Epithelial cell of proximal tubule (primary cell): ENCODE measurements at regions not wholly inside any gene's neighbourhood (a gene's known extent, or its start where the extent isn't known, plus 50 kb on each side); places are given as distances from the start of the nearest gene placed in this dataset.

Experiments
- DNase-seq: peaks from one replicate; pipeline ENCODE4 v3.0.0-alpha.2; 2011; ENCODE audit warnings: low read depth
- H3K4me3 ChIP-seq: 2 replicates; pipeline ENCODE4 v1.5.1; 2011; ENCODE audit warnings: low read depth, mild to moderate bottlenecking, low read length
- TF ChIP-seq, protein P1 (sequence below): conservative IDR thresholded peaks from 2 replicates; pipeline ENCODE4 v1.5.1; 2012; ENCODE audit warnings: low read depth, mild to moderate bottlenecking, low read length

DNA sequence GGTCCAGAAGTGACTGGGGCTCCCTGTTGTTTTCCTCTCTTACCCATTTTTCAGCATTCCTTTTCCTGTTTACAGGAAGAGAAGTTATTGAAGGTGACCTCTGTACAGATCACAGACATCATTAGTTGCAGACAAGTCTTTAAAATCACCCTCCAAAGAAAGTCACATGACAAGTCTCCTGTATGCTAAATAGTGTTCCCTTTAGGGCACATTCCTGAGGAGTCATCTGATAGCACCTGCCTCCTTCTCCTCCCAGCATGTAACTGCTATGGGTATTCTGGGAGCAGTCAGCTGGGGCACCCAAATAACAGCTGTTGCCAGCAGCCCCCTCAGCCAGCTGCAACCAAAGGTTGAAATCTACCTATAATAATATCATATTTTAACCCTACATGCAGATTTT lies 200.6 kb downstream of the PTGER3 start:
- DNase-seq, result no peak
- no peak overlapping the region for H3K4me3 ChIP-seq
- TF ChIP-seq, protein P1, sequence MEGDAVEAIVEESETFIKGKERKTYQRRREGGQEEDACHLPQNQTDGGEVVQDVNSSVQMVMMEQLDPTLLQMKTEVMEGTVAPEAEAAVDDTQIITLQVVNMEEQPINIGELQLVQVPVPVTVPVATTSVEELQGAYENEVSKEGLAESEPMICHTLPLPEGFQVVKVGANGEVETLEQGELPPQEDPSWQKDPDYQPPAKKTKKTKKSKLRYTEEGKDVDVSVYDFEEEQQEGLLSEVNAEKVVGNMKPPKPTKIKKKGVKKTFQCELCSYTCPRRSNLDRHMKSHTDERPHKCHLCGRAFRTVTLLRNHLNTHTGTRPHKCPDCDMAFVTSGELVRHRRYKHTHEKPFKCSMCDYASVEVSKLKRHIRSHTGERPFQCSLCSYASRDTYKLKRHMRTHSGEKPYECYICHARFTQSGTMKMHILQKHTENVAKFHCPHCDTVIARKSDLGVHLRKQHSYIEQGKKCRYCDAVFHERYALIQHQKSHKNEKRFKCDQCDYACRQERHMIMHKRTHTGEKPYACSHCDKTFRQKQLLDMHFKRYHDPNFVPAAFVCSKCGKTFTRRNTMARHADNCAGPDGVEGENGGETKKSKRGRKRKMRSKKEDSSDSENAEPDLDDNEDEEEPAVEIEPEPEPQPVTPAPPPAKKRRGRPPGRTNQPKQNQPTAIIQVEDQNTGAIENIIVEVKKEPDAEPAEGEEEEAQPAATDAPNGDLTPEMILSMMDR, result no peak

DNA sequence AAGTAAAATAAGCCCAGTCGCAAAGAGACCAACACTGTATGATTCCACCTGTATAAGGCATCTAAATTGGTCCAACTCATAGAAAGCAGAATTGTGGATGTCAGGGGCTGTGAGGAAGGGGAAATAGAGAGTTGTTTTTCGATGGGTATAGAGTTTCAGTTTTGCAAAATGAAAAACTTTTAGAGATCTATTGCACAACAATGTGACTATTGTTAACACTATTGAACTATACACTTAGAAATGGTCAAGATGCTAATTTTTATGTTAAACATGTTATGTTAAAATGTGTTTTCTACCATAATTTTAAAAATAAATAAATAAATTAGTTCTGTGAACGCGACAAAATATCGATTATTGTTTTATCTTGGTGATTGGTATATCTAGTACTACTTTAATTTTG lies 192.4 kb downstream of the PTGER3 start:
- TF ChIP-seq, protein P1, result no peak
- no peak for DNase-seq
- H3K4me3 ChIP-seq, result no peak overlapping the region

DNA sequence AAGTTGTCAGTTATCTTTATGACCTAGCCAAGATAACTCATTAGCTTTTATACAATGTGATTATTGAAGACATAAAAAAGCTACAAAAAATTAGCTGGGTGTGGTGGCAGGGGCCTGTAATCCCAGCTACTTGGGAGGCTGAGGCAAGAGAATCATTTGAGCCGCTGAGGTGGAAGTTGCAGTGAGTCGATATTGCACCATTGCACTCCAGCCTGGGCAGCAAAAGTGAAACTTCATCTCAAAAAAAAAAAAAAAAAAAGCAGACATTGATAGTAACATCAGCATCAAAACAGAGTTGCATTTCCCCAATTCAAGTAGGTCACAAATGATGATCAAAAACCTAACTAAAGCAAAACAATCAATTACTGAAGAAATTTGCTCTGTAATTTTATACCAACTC lies 191.4 kb downstream of the PTGER3 start:
- no peak for DNase-seq
- TF ChIP-seq, protein P1, result no peak
- no peak overlapping the region for H3K4me3 ChIP-seq

DNA sequence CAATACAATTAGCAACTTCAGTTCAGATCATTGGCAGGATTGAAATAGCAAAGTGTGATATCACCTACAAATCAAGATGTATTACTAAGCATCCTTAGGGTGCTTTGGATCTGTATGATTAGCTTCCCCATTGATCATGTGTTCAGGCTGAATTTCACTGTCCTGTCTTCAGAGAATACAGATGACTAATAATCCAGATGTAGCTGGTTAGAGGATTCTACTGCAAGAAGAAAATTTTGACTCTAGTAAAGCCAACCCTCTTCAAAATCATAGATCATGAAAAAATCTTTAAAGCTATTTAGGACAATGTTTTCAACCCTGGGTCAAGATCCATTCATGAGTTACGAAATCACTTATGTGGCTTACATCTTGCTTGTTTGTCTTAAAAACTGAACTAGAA lies 184.4 kb downstream of the PTGER3 start:
- no peak overlapping the region for H3K4me3 ChIP-seq
- no peak for DNase-seq
- TF ChIP-seq, protein P1, result no peak

DNA sequence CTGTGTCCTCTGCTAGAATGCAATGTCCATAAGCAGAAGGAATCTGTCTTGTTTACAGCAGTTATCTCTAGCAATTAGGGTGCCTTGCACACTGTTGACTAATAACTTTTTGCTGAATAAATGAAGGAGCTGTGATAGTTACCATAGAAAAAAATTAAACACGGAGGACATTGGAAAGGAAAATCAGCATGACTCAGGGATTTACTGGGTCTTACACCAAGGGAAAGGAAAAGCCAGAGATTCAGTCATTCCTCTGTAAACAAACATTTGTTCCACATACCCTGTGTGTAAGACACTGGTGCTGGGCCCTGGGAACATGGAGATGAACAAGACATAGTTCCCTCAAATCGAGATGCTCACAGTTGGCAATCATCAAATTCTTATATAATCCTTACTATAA lies 183.3 kb downstream of the PTGER3 start:
- TF ChIP-seq, protein P1, result no peak
- no peak for DNase-seq
- H3K4me3 ChIP-seq, result no peak overlapping the region

DNA sequence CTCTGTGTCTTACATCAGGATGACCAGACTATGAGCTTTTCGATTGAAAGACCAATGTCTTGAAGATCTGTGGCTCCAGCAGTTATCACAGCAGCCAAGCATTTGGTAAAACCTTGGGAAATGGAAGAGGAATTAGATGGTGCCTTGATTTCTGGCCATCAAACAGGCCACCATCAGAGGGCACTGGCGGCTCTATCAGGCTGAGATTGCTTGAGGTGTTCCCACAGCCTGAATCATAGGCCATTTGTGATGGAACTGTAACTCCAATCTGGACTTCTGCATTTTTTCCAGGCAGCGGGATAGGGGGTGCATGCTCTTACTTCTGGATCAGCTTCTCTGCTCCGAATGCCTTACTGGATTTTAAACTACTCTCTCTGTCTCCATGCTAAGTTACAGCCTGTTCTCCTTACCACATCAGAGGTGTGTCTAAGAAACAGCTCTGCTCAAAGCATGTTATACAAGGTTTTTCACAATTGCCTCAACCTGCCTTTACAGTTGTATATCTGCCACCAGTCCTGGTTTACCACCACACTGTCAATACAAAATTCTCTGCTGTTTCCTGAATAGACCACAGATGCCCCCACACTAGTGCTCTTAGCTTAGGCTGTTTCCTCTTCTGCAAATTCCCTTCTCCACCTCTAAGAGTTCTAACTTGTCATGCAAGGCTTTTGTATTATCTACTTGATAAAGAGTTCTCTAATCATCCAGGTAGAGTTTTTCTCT lies 180.9 kb downstream of the PTGER3 start:
- DNase-seq, result no peak
- TF ChIP-seq, protein P1, result peak; percentile 34
- H3K4me3 ChIP-seq, result no peak overlapping the region

DNA sequence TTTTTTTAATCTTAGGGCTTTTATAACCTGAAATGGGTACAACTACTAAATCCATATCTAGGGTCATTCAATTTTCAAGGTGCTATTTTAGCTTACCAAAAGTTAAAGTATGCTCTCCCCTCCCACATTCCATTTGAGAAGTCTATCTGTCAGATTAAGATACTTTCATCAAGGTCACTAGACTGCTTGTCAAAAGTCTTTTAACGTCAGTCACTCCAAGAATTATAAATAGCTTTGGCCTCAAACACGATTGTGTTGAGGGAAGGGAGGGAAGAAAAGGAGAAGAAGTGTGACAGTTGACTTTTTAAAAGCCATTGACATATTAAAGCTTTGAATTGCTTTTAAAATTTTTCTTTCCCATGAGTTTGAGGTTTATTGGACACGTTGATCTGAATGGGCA lies 175.8 kb downstream of the PTGER3 start:
- DNase-seq, result no peak
- TF ChIP-seq, protein P1, result no peak
- no peak overlapping the region for H3K4me3 ChIP-seq
